ENCODE measurements at regions not wholly inside any gene's neighbourhood (a gene's known extent, or its start where the extent isn't known, plus 50 kb on each side); places are given as distances from the start of the nearest gene placed in this dataset.

- Histone ChIP-seq H3K4me3 (ENCODE audit: low read depth in 1 of 3, low read length in 3 of 3) (no peak overlapping the region), H3K4me1 (ENCODE audit: control insufficient read depth in 4 of 4, insufficient read depth in 4 of 4, low read length in 3 of 4) (no peaks in the 10 kb centered on the region), H3K9ac (ENCODE audit: low read depth in 1 of 2, low read length in 2 of 2) (no peak overlapping the region), H3K27me3 (ENCODE audit: control insufficient read depth in 4 of 4, insufficient read depth in 4 of 4, low read length in 3 of 4) (no peaks in the 10 kb centered on the region), H3K36me3 (ENCODE audit: control insufficient read depth in 4 of 4, insufficient read depth in 3 of 4, low read depth in 1 of 4, low read length in 3 of 4) (no peaks in the 10 kb centered on the region), H3K9me3 (ENCODE audit: control insufficient read depth in 4 of 4, low read length in 3 of 4) (no peaks in the 10 kb centered on the region), H3K27ac (ENCODE audit: low read depth in 1 of 2, low read length in 2 of 2) (no peak overlapping the region)
- DNase-seq (ENCODE audit: low spot score), result no peak
- 96% methylated on average over 2 of the region's 2 CpGs for WGBS
- no peak for TF ChIP-seq EGR1 (IDR thresholded peaks at IDR 0.05; ENCODE audit: low read depth in 2 of 2)
- TF ChIP-seq TAF1 (conservative IDR thresholded peaks at IDR 0.05), result no peak
- TF ChIP-seq HNF4A (conservative IDR thresholded peaks at IDR 0.05), result no peak
Observed at GRCh38 chr3:8290611-8291010, 211.0 kb upstream of the LMCD1 start.

GRCh38 chr3:8296461-8296860, 205.2 kb upstream of the LMCD1 start:
- no peak for DNase-seq (ENCODE audit: low spot score)
- Histone ChIP-seq H3K9me3 (ENCODE audit: control insufficient read depth in 4 of 4, low read length in 3 of 4) (no peaks in the 10 kb centered on the region), H3K27ac (ENCODE audit: low read depth in 1 of 2, low read length in 2 of 2) (no peak overlapping the region), H3K36me3 (ENCODE audit: control insufficient read depth in 4 of 4, insufficient read depth in 3 of 4, low read depth in 1 of 4, low read length in 3 of 4) (no peaks in the 10 kb centered on the region), H3K4me3 (ENCODE audit: low read depth in 1 of 3, low read length in 3 of 3) (no peak overlapping the region), H3K4me1 (ENCODE audit: control insufficient read depth in 4 of 4, insufficient read depth in 4 of 4, low read length in 3 of 4) (no peaks in the 10 kb centered on the region), H3K27me3 (ENCODE audit: control insufficient read depth in 4 of 4, insufficient read depth in 4 of 4, low read length in 3 of 4) (no peaks in the 10 kb centered on the region), H3K9ac (ENCODE audit: low read depth in 1 of 2, low read length in 2 of 2) (no peak overlapping the region)
- no peak for TF ChIP-seq CTCF (IDR thresholded peaks at IDR 0.05; ENCODE audit: low read depth, low read length, missing input control)
- TF ChIP-seq ZBTB33 (IDR thresholded peaks at IDR 0.05), result no peak
- TF ChIP-seq SP1 (IDR thresholded peaks at IDR 0.05), result no peak
- WGBS, result 78% methylated on average over 2 of the region's 2 CpGs

- DNase-seq (ENCODE audit: low spot score), result no peak
- no peaks in the 10 kb centered on the region for H3K4me1 ChIP-seq (ENCODE audit: control insufficient read depth in 4 of 4, insufficient read depth in 4 of 4, low read length in 3 of 4)
- no peak overlapping the region for H3K27ac ChIP-seq (ENCODE audit: low read depth in 1 of 2, low read length in 2 of 2)
- no peaks in the 10 kb centered on the region for H3K27me3 ChIP-seq (ENCODE audit: control insufficient read depth in 4 of 4, insufficient read depth in 4 of 4, low read length in 3 of 4)
- no peaks in the 10 kb centered on the region for H3K9me3 ChIP-seq (ENCODE audit: control insufficient read depth in 4 of 4, low read length in 3 of 4)
- WGBS, result 83% methylated on average over 9 of the region's 9 CpGs
- H3K4me3 ChIP-seq (ENCODE audit: low read depth in 1 of 3, low read length in 3 of 3), result no peak overlapping the region
- H3K9ac ChIP-seq (ENCODE audit: low read depth in 1 of 2, low read length in 2 of 2), result no peak overlapping the region
- H3K36me3 ChIP-seq (ENCODE audit: control insufficient read depth in 4 of 4, insufficient read depth in 3 of 4, low read depth in 1 of 4, low read length in 3 of 4), result no peaks in the 10 kb centered on the region
- no peak for TF ChIP-seq FOXA2 (IDR thresholded peaks at IDR 0.05)
- TF ChIP-seq YY1 (IDR thresholded peaks at IDR 0.05), result no peak
- TF ChIP-seq HNF4A (conservative IDR thresholded peaks at IDR 0.05), result no peak
- TF ChIP-seq FOXA1 (IDR thresholded peaks at IDR 0.05), result no peak
- TF ChIP-seq RXRA (IDR thresholded peaks at IDR 0.05), result no peak
- no peak for TF ChIP-seq CTCF (IDR thresholded peaks at IDR 0.05; ENCODE audit: low read depth, low read length, missing input control)
- no peak for TF ChIP-seq SP1 (IDR thresholded peaks at IDR 0.05)
- no peak for TF ChIP-seq REST (IDR thresholded peaks at IDR 0.05)
- TF ChIP-seq RAD21 (IDR thresholded peaks at IDR 0.05), result no peak
- TF ChIP-seq EGR1 (IDR thresholded peaks at IDR 0.05; ENCODE audit: low read depth in 2 of 2), result no peak
- no peak for TF ChIP-seq MAX (IDR thresholded peaks at IDR 0.05)
- TF ChIP-seq GABPA (IDR thresholded peaks at IDR 0.05 in 1 of 2, conservative IDR thresholded peaks at IDR 0.05 in 1 of 2), result no peak
- no peak for TF ChIP-seq HNF4G (IDR thresholded peaks at IDR 0.05)
Observed at GRCh38 chr3:8298021-8298954, 203.3 kb upstream of the LMCD1 start.
